Nephron (organoid): ENCODE measurements at regions not wholly inside any gene's neighbourhood (a gene's known extent, or its start where the extent isn't known, plus 50 kb on each side); places are given as distances from the start of the nearest gene placed in this dataset.
"Not testable (repeated sequence)": the region's sequence is repeated elsewhere in the genome, so short reads cannot be mapped to it uniquely, and the experiment has no call there.

ENCODE experiments used
- H3K27ac Mint-ChIP-seq, 3 experiments: 2 replicates each; pipeline ENCODE4 v1.8.0; 2020; ENCODE audit warnings: mixed read lengths in 3 of 3, mild to moderate bottlenecking in 2 of 3, moderate library complexity in 1 of 3
- H3K27me3 Mint-ChIP-seq: 2 replicates; pipeline ENCODE4 v1.8.0; 2021; ENCODE audit warnings: low read depth, mild to moderate bottlenecking, moderate library complexity, mixed read lengths
- H3K36me3 Mint-ChIP-seq: 2 replicates; pipeline ENCODE4 v1.8.0; 2020; ENCODE audit warnings: low read depth, mixed read lengths
- H3K4me1 Mint-ChIP-seq: 2 replicates; pipeline ENCODE4 v1.8.0; 2020; ENCODE audit warnings: mixed read lengths
- H3K4me3 Mint-ChIP-seq, 3 experiments: 2 replicates each; pipeline ENCODE4 v1.8.0; 2020; ENCODE audit warnings: mild to moderate bottlenecking in 3 of 3, mixed read lengths in 3 of 3, moderate library complexity in 2 of 3
- H3K9me3 Mint-ChIP-seq: 2 replicates; pipeline ENCODE4 v1.8.0; 2020; ENCODE audit warnings: mixed read lengths
- TF ChIP-seq, protein P1 (sequence below), 3 experiments: fragments of 200-600 bp; sonication (generic); IDR thresholded peaks; one replicate each; pipeline ENCODE4 v1.5.0; 2021; ENCODE audit warnings: antibody characterized with exemption in 3 of 3; ENCODE audit not compliant: unreplicated experiment in 3 of 3

- Mint-ChIP-seq H3K27ac (no peak overlapping the region), H3K4me1 (no peaks in the 10 kb centered on the region), H3K27me3 (no peaks in the 10 kb centered on the region), H3K9me3 (no peaks in the 10 kb centered on the region), H3K36me3 (no peaks in the 10 kb centered on the region), H3K4me3 (no peak overlapping the region)
- TF ChIP-seq, protein P1, sequence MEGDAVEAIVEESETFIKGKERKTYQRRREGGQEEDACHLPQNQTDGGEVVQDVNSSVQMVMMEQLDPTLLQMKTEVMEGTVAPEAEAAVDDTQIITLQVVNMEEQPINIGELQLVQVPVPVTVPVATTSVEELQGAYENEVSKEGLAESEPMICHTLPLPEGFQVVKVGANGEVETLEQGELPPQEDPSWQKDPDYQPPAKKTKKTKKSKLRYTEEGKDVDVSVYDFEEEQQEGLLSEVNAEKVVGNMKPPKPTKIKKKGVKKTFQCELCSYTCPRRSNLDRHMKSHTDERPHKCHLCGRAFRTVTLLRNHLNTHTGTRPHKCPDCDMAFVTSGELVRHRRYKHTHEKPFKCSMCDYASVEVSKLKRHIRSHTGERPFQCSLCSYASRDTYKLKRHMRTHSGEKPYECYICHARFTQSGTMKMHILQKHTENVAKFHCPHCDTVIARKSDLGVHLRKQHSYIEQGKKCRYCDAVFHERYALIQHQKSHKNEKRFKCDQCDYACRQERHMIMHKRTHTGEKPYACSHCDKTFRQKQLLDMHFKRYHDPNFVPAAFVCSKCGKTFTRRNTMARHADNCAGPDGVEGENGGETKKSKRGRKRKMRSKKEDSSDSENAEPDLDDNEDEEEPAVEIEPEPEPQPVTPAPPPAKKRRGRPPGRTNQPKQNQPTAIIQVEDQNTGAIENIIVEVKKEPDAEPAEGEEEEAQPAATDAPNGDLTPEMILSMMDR (IDR thresholded peaks at IDR 0.05; ENCODE audit: unreplicated experiment in 3 of 3): no peak
Observed at GRCh38 chr13:65293530-65294198, 1936.5 kb downstream of the PCDH9 start.

DNA sequence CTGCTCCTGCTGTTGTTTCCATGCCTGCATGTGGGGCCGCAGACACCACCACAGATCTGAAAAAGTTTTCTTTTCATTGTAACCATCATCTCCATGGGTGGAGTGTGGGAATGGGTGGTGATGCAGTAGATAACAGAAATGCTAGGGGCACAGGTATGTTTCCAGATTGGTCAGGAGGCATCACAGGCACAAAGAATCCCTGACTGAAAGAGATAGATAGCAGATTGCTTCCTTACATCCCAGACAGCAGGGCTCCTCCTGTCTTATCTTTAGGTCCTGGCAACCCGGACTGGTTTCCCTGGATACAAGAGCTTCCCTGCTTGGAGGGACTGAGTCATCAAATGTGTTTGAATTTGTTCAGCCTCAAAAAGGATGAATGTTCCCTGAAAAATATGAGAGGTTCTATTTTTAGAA lies 1937.6 kb downstream of the PCDH9 start:
- Mint-ChIP-seq H3K27me3 (no peaks in the 10 kb centered on the region), H3K4me3 (no peak overlapping the region), H3K36me3 (no peaks in the 10 kb centered on the region), H3K4me1 (no peaks in the 10 kb centered on the region), H3K9me3 (no peaks in the 10 kb centered on the region), H3K27ac (peak overlapping the region in 2 of 3 experiments; percentile 20 to 58)
- TF ChIP-seq, protein P1 (IDR thresholded peaks at IDR 0.05; ENCODE audit: unreplicated experiment in 3 of 3): no peak

GRCh38 chr13:65287405-65287804 lies 1942.7 kb downstream of the PCDH9 start:
- TF ChIP-seq, protein P1 (IDR thresholded peaks at IDR 0.05; ENCODE audit: unreplicated experiment in 3 of 3): no peak
- no peaks in the 10 kb centered on the region for H3K9me3 Mint-ChIP-seq
- H3K4me3 Mint-ChIP-seq: no peak overlapping the region
- H3K27me3 Mint-ChIP-seq: no peaks in the 10 kb centered on the region
- no peaks in the 10 kb centered on the region for H3K4me1 Mint-ChIP-seq
- no peaks in the 10 kb centered on the region for H3K36me3 Mint-ChIP-seq
- no peak overlapping the region for H3K27ac Mint-ChIP-seq

- H3K36me3 Mint-ChIP-seq: peaks cover 8% of the 10 kb centered on the region
- H3K27ac Mint-ChIP-seq: no peak overlapping the region
- no peaks in the 10 kb centered on the region for H3K27me3 Mint-ChIP-seq
- TF ChIP-seq, protein P1 (IDR thresholded peaks at IDR 0.05; ENCODE audit: unreplicated experiment in 3 of 3): no peak
- no peaks in the 10 kb centered on the region for H3K4me1 Mint-ChIP-seq
- peaks cover 23% of the 10 kb centered on the region for H3K9me3 Mint-ChIP-seq
- no peak overlapping the region for H3K4me3 Mint-ChIP-seq
Observed at GRCh38 chr13:65275838-65276630, 1954.1 kb downstream of the PCDH9 start.

DNA sequence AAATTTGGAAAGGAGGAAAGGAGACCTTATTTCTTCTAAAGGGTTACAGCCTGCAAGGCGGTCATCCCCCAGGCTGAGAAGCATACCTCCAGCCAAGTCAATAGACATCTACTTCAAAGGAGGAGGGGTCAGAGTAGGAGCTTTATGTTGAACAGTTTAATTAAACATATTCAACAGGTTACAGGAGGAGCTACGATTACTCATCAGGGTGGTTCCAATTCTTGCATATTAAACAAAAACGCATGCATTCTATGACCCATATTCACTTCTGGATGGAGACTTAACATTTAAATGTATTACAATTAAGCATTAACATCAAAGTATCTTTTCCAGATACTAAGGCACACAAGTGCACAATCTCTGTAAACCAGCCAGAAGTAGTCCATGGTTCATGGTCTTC lies 1955.0 kb downstream of the PCDH9 start:
- TF ChIP-seq, protein P1 (IDR thresholded peaks at IDR 0.05; ENCODE audit: unreplicated experiment in 3 of 3): no peak
- Mint-ChIP-seq H3K27me3 (no peaks in the 10 kb centered on the region), H3K27ac (no peak overlapping the region), H3K4me3 (no peak overlapping the region), H3K4me1 (no peaks in the 10 kb centered on the region), H3K36me3 (peaks cover 8% of the 10 kb centered on the region), H3K9me3 (peaks cover 24% of the 10 kb centered on the region)

DNA sequence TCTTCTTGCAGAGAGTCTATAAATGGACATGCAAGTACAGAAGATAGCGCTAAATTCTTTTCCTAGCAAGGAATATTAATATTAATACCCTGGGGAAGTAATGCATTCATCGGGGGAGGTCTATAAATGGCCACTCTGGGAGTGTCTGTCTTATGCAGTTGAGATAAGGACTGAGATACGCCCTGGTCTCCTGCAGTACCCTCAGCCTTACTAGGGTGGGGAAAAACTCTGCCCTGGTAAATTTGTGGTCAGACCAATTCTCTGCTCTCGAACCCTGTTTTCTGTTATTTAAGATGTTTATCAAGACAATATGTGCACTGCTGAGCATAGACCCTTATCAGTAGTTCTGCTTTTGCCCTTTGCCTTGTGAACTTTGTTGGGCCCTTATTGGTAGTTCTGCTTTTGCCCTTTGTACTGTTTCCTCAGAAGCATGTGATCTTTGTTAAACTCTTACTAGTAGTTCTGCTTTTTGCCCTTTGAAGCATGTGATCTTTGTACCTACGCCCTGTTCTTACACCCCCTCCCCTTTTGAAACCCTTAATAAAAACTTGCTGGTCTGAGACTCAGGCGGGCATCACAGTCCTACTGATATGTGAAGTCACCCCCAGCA lies 1956.2 kb downstream of the PCDH9 start:
- not testable (repeated sequence) for H3K4me3 Mint-ChIP-seq, H3K27ac Mint-ChIP-seq, H3K36me3 Mint-ChIP-seq, H3K27me3 Mint-ChIP-seq, H3K4me1 Mint-ChIP-seq
- H3K9me3 Mint-ChIP-seq: peaks cover 24% of the 10 kb centered on the region
